Heart left ventricle (tissue), 16 donors: ENCODE measurements at regions not wholly inside any gene's neighbourhood (a gene's known extent, or its start where the extent isn't known, plus 50 kb on each side); places are given as distances from the start of the nearest gene placed in this dataset.

Source experiments
- ATAC-seq, 4 donors: fragments of 200-7000 bp; cut with Tn5 transposase; one replicate each; pipeline ENCODE4 v1.9.1; 2020 to 2022; ENCODE audit warnings: moderate library complexity in 4 of 4, mild to moderate bottlenecking in 3 of 4, moderate number of reproducible peaks in 1 of 4
- DNase-seq, 5 donors: peaks; one replicate each; pipeline ENCODE4 v3.0.0-alpha.2; 2020
- H3K27ac ChIP-seq, 12 donors: fragments of 200-600 bp; sonication (generic) in 4 of 12; one replicate each; pipeline versions ENCODE4 v1.5.0 to v1.8.0; 2016 to 2022; ENCODE audit warnings: mild to moderate bottlenecking in 2 of 12
- H3K27me3 ChIP-seq, 9 donors: fragments of 200-600 bp; sonication (generic) in 2 of 9; one replicate each; pipeline versions ENCODE4 v1.5.1 to v1.8.0; 2016 to 2022; ENCODE audit warnings: mild to moderate bottlenecking in 3 of 9
- H3K36me3 ChIP-seq, 9 donors: fragments of 200-600 bp; sonication (generic) in 2 of 9; one replicate each; pipeline versions ENCODE4 v1.5.0 to v1.8.0; 2018 to 2022; ENCODE audit warnings: mild to moderate bottlenecking in 2 of 9
- H3K4me1 ChIP-seq, 12 donors: fragments of 200-600 bp; sonication (generic) in 4 of 12; one replicate each; pipeline versions ENCODE4 v1.5.0 to v1.8.0; 2016 to 2022; ENCODE audit warnings: mild to moderate bottlenecking in 3 of 12
- H3K4me3 ChIP-seq, 12 donors: fragments of 200-600 bp; sonication (generic) in 4 of 12; one replicate each; pipeline versions ENCODE4 v1.5.0 to v1.8.0; 2017 to 2022; ENCODE audit warnings: mild to moderate bottlenecking in 9 of 12, moderate library complexity in 4 of 12
- H3K9me3 ChIP-seq, 12 donors: fragments of 200-600 bp; sonication (generic) in 4 of 12; one replicate each; pipeline versions ENCODE4 v1.5.0 to v1.8.0; 2016 to 2022; ENCODE audit warnings: mild to moderate bottlenecking in 1 of 12
- POLR2A ChIP-seq, 2 donors: fragments of 450-650 bp; IDR thresholded peaks; one replicate each; pipeline ENCODE4 v1.6.1; 2017; ENCODE audit warnings: antibody characterized with exemption in 2 of 2, mild to moderate bottlenecking in 2 of 2, moderate library complexity in 2 of 2
- WGBS, 4 donors: extraction: QIAGEN DNeasy Blood & Tissue Kit in 2 of 4; methylation state at CpG; one replicate each; pipeline versions ENCODE4 v1.1.5 to v1.1.7; 2013 to 2018; 5-methylcytosine and 5-hydroxymethylcytosine counted together
- intact Hi-C, 10 donors: fragments of 100-400 bp; cut with DNase I; formaldehyde crosslinking; loops; one replicate each; pipeline versions ENCODE4 v1.11.1 to v1.14.2; 2022
- TF ChIP-seq, protein P1 (sequence below), 12 donors: fragments of 200-600 bp; sonication (generic) in 4 of 12; IDR thresholded peaks; one replicate each; pipeline versions ENCODE4 v1.5.0 to v1.8.0; 2018 to 2022; ENCODE audit warnings: antibody characterized with exemption in 12 of 12, mild to moderate bottlenecking in 5 of 12
- donor health status: ischemic (EF 13 %, LVEDD 7.1; RV severe dilation, severe dysfunction).
- donor health status: healthy with polysubstance abuse.
- donor health status: DM: no; HTN: yes; CAD: no.
- donor health status: DM: no; HTN: no; CAD: no.
- donor health status: ischemic (EF 25% LVEDD 6.9; RV normal size, moderate dysfunction).
- donor health status: ischemic (EF 25% LVEDD 5.7; RV mildly dilated, moderate dysfunction).
- donor health status: healthy.
- donor health status: DM: yes; HTN: yes; CAD: no.
- donor health status: ischemic (EF 35%, LVEDD 5.7; RV mildly dilated, moderate dysfunction).
- donor health status: nonischemic (EF 11% LVEDD 7.7; RV severe dilation, severe dysfunction).
- donor health status: DM: yes; HTN: yes; CAD: no.
- donor health status: PGD.
- donor health status: ischemic (EF 29% LVEDD 5.4; RV normal size, mild dysfunction).
- donor health status: nonischemic (EF 23%, LVEDD 6.1; RV moderate dilation, normal function).

DNA sequence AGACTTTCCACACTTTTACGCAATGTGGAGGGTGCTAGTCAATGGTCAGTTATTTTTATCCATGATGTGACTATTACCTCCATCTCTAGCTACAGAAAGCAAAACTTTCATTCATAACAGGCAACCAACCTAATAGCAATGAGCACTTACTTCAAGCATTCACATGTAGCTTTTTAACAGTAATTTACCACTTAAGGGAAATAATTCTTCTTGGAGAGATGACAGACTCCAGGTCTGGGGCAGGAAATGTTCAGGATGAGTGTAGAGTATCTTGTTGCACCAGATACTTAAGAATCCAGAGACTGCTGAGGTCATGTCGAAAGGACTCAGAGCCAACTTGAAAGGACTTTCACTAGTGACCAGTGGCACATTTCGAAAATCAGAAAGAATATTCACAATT lies 347.6 kb downstream of the CHRM3 start:
- DNase-seq (no peak), ATAC-seq (no peak)
- Histone ChIP-seq H3K9me3 (no peaks in the 10 kb centered on the region), H3K4me1 (peaks cover 0 to 5% (median 0%) of the 10 kb centered on the region in 12 donors), H3K4me3 (no peak overlapping the region), H3K27ac (no peak overlapping the region), H3K27me3 (no peaks in the 10 kb centered on the region), H3K36me3 (no peaks in the 10 kb centered on the region)
- 68 to 73% (median 69%) methylated on average over 3 of the region's 3 CpGs for WGBS, 4 donors
- TF ChIP-seq, protein P1, sequence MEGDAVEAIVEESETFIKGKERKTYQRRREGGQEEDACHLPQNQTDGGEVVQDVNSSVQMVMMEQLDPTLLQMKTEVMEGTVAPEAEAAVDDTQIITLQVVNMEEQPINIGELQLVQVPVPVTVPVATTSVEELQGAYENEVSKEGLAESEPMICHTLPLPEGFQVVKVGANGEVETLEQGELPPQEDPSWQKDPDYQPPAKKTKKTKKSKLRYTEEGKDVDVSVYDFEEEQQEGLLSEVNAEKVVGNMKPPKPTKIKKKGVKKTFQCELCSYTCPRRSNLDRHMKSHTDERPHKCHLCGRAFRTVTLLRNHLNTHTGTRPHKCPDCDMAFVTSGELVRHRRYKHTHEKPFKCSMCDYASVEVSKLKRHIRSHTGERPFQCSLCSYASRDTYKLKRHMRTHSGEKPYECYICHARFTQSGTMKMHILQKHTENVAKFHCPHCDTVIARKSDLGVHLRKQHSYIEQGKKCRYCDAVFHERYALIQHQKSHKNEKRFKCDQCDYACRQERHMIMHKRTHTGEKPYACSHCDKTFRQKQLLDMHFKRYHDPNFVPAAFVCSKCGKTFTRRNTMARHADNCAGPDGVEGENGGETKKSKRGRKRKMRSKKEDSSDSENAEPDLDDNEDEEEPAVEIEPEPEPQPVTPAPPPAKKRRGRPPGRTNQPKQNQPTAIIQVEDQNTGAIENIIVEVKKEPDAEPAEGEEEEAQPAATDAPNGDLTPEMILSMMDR (IDR thresholded peaks at IDR 0.05): no peak
- TF ChIP-seq POLR2A (IDR thresholded peaks at IDR 0.05): no peak
- intact Hi-C loops: no loop called here

DNA sequence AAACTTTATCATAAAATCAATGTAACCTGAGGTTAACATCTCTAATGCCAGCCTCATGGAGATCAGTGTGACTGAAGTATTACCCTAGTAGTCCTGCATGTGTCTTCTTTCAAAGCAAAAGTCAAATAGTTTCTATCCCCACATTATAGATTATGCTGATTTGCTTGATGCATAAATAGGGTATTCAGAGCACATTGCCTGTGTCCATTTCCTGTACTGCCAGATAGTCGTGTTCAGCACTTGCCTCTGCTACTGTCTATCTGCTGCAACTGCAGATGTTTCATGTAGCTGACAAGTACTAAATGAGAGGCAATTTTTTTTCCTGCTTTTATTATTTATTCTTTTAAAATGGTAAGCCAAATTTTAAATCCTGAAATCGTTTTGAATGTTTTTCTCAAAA lies 348.7 kb downstream of the CHRM3 start:
- TF ChIP-seq POLR2A (IDR thresholded peaks at IDR 0.05): no peak
- TF ChIP-seq, protein P1 (IDR thresholded peaks at IDR 0.05): no peak
- Histone ChIP-seq H3K4me3 (no peak overlapping the region), H3K4me1 (peaks cover 0 to 13% (median 0%) of the 10 kb centered on the region in 12 donors), H3K27ac (no peak overlapping the region), H3K9me3 (no peaks in the 10 kb centered on the region), H3K36me3 (no peaks in the 10 kb centered on the region), H3K27me3 (no peaks in the 10 kb centered on the region)
- no peak for ATAC-seq
- intact Hi-C loops: no loop called here
- 23 to 32% (median 28%) methylated on average over 2 of the region's 2 CpGs for WGBS, 4 donors
- no peak for DNase-seq

DNA sequence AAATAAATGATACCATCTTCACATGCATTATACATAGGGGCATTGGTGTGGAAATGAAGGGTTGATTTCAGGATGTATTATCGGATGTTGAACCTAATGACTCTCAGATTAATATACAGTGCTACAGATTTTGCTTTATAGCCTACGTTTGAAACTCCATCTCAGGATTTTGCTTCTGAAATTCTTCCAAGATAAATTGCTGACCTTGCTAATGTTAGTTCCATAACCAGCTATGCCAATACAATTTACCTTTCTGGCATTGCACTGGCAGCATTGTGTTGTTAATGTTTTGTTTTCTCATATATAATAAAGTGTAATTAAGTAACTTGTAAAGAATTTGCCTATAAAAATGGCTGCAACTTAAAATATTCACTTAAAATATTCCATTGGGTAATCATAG lies 350.1 kb downstream of the CHRM3 start:
- H3K4me1 ChIP-seq: peaks cover 0 to 18% (median 0%) of the 10 kb centered on the region in 12 donors
- no peak for TF ChIP-seq POLR2A (IDR thresholded peaks at IDR 0.05)
- TF ChIP-seq, protein P1 (IDR thresholded peaks at IDR 0.05): no peak
- ATAC-seq (no peak), DNase-seq (no peak)
- intact Hi-C loops: no loop called here
- H3K36me3 ChIP-seq: no peaks in the 10 kb centered on the region
- 65 to 80% (median 74%) methylated on average over 2 of the region's 2 CpGs for WGBS, 4 donors
- H3K4me3 ChIP-seq: no peak overlapping the region
- H3K9me3 ChIP-seq: no peaks in the 10 kb centered on the region
- no peak overlapping the region for H3K27ac ChIP-seq
- H3K27me3 ChIP-seq: no peaks in the 10 kb centered on the region

GRCh38 chr1:239739375-239739774 lies 352.3 kb upstream of the FMN2 start:
- Histone ChIP-seq H3K27ac (no peak overlapping the region), H3K36me3 (no peaks in the 10 kb centered on the region), H3K9me3 (no peaks in the 10 kb centered on the region), H3K27me3 (no peaks in the 10 kb centered on the region), H3K4me3 (no peak overlapping the region), H3K4me1 (peaks cover 0 to 18% (median 0%) of the 10 kb centered on the region in 12 donors)
- ATAC-seq (no peak), DNase-seq (no peak)
- no peak for TF ChIP-seq POLR2A (IDR thresholded peaks at IDR 0.05)
- TF ChIP-seq, protein P1 (IDR thresholded peaks at IDR 0.05): no peak
- WGBS, 4 donors: 79 to 85% (median 83%) methylated on average over 2 of the region's 2 CpGs
- intact Hi-C loops: no loop called here
